Gastrocnemius medialis (tissue), 4 donors: ENCODE measurements at regions not wholly inside any gene's neighbourhood (a gene's known extent, or its start where the extent isn't known, plus 50 kb on each side); places are given as distances from the start of the nearest gene placed in this dataset.

ENCODE experiments used
- CTCF ChIP-seq, 5 experiments: fragments of 450-650 bp in 3 of 5; fragments of 200-600 bp in 2 of 5; sonication (generic) in 2 of 5; IDR thresholded peaks in 4 of 5; conservative IDR thresholded peaks in 1 of 5; 1 replicate in 4 of 5; 2 replicates in 1 of 5; pipeline ENCODE4 v1.5.1; 2016 to 2019; ENCODE audit warnings: antibody characterized with exemption in 5 of 5, mild to moderate bottlenecking in 3 of 5, moderate library complexity in 3 of 5
- POLR2A ChIP-seq, 2 donors: fragments of 450-650 bp; IDR thresholded peaks; one replicate each; pipeline ENCODE4 v1.6.1; 2017; ENCODE audit warnings: antibody characterized with exemption in 2 of 2, mild to moderate bottlenecking in 2 of 2, moderate library complexity in 2 of 2

GRCh38 chr17:62882284-62882683, 74.2 kb upstream of the MARCHF10 start:
- TF ChIP-seq CTCF (IDR thresholded peaks at IDR 0.05 in 4 of 5, conservative IDR thresholded peaks at IDR 0.05 in 1 of 5), result no peak
- no peak for TF ChIP-seq POLR2A (IDR thresholded peaks at IDR 0.05)
